Body of pancreas (tissue), 4 donors: ENCODE measurements at regions not wholly inside any gene's neighbourhood (a gene's known extent, or its start where the extent isn't known, plus 50 kb on each side); places are given as distances from the start of the nearest gene placed in this dataset.

Source experiments
- ATAC-seq: fragments of 150-250 bp; one replicate; pipeline ENCODE4 v1.9.1; 2016
- DNase-seq, 4 donors: peaks; one replicate each; pipeline ENCODE4 v3.0.0-alpha.2; 2019
- H3K27ac ChIP-seq, 4 donors: fragments of 200-600 bp; sonication (generic); 1 replicate in 3 of 4; 2 replicates in 1 of 4; pipeline versions ENCODE4 v1.5.1 to v1.6.1; 2016 to 2019; ENCODE audit warnings: mild to moderate bottlenecking in 1 of 4, mixed read lengths in 1 of 4, moderate library complexity in 1 of 4
- H3K27me3 ChIP-seq, 2 donors: fragments of 200-600 bp; sonication (generic); one replicate each; pipeline ENCODE4 v1.6.0; 2016; ENCODE audit warnings: mild to moderate bottlenecking in 1 of 2
- H3K36me3 ChIP-seq, 2 donors: fragments of 200-600 bp; sonication (generic); replicated peaks in 1 of 2; 2 replicates each; pipeline ENCODE4 v1.5.1; 2016; ENCODE audit warnings: low read depth in 2 of 2; ENCODE audit not compliant: insufficient read depth in 1 of 2
- H3K4me1 ChIP-seq: fragments of 200-600 bp; sonication (generic); one replicate; pipeline ENCODE4 v1.6.0; 2016
- H3K4me3 ChIP-seq, 2 donors: fragments of 200-600 bp; sonication (generic); 1 replicate in 1 of 2; 2 replicates in 1 of 2; pipeline ENCODE4 v1.5.1; 2016 to 2019
- H3K9me3 ChIP-seq, 3 donors: fragments of 200-600 bp; sonication (generic); 1 replicate in 2 of 3; 2 replicates in 1 of 3; pipeline ENCODE4 v1.5.1; 2016
- CTCF ChIP-seq, 7 experiments: fragments of 450-650 bp in 4 of 7; fragments of 200-600 bp in 3 of 7; sonication (generic) in 3 of 7; IDR thresholded peaks; one replicate each; pipeline ENCODE4 v1.5.1; 2016 to 2019; ENCODE audit warnings: antibody characterized with exemption in 7 of 7
- POLR2A ChIP-seq, 3 donors: fragments of 450-650 bp; IDR thresholded peaks; one replicate each; pipeline ENCODE4 v1.6.1; 2016; ENCODE audit warnings: antibody characterized with exemption in 3 of 3, mild to moderate bottlenecking in 2 of 3
- WGBS, 2 donors: methylation state at CpG; one replicate each; pipeline ENCODE4 v1.1.5; 2017; 5-methylcytosine and 5-hydroxymethylcytosine counted together
- intact Hi-C: fragments of 100-400 bp; cut with DNase I; formaldehyde crosslinking; loops from one replicate; pipeline ENCODE4 v1.15.1; 2023

- no peak for ATAC-seq
- H3K4me3 ChIP-seq: no peak overlapping the region
- H3K9me3 ChIP-seq: no peaks in the 10 kb centered on the region
- WGBS, 2 donors: 92 to 100% methylated on average over 1 of the region's 1 CpG
- TF ChIP-seq POLR2A (IDR thresholded peaks at IDR 0.05): no peak
- intact Hi-C loops: no loop called here
- no peaks in the 10 kb centered on the region for H3K36me3 ChIP-seq
- no peak for DNase-seq
- no peaks in the 10 kb centered on the region for H3K27me3 ChIP-seq
- H3K4me1 ChIP-seq: no peaks in the 10 kb centered on the region
- H3K27ac ChIP-seq: no peak overlapping the region
Measured at GRCh38 chr5:6926491-6927038, 213.3 kb downstream of the TENT4A start.

- TF ChIP-seq CTCF (IDR thresholded peaks at IDR 0.05) (no peak), POLR2A (IDR thresholded peaks at IDR 0.05) (no peak)
- H3K9me3 ChIP-seq: no peaks in the 10 kb centered on the region
- intact Hi-C loops: no loop called here
- H3K27ac ChIP-seq: no peak overlapping the region
- no peaks in the 10 kb centered on the region for H3K36me3 ChIP-seq
- H3K27me3 ChIP-seq: no peaks in the 10 kb centered on the region
- no peak overlapping the region for H3K4me3 ChIP-seq
- DNase-seq (no peak), ATAC-seq (no peak)
- H3K4me1 ChIP-seq: peaks cover 15% of the 10 kb centered on the region
- WGBS, 2 donors: 52 to 53% methylated on average over 1 of the region's 1 CpG
Measured at GRCh38 chr5:6936031-6936430, 222.8 kb downstream of the TENT4A start.

GRCh38 chr5:6937677-6938076 lies 224.4 kb downstream of the TENT4A start:
- WGBS, 2 donors: 14 to 29% methylated on average over 3 of the region's 3 CpGs
- intact Hi-C loops: no loop called here
- Histone ChIP-seq H3K36me3 (no peaks in the 10 kb centered on the region), H3K4me3 (no peak overlapping the region), H3K27me3 (no peaks in the 10 kb centered on the region), H3K4me1 (peaks cover 15% of the 10 kb centered on the region), H3K27ac (peak overlapping the region in 2 of 4 donors; percentile 35 to 38), H3K9me3 (no peaks in the 10 kb centered on the region)
- TF ChIP-seq CTCF (IDR thresholded peaks at IDR 0.05) (no peak), POLR2A (IDR thresholded peaks at IDR 0.05) (no peak)
- no peak for DNase-seq
- peak; percentile 82 for ATAC-seq

GRCh38 chr5:6941631-6942030 lies 228.4 kb downstream of the TENT4A start:
- WGBS, 2 donors: 58 to 60% methylated on average over 3 of the region's 3 CpGs
- Histone ChIP-seq H3K4me1 (peaks cover 15% of the 10 kb centered on the region), H3K27ac (no peak overlapping the region), H3K36me3 (no peaks in the 10 kb centered on the region), H3K9me3 (no peaks in the 10 kb centered on the region), H3K4me3 (no peak overlapping the region), H3K27me3 (no peaks in the 10 kb centered on the region)
- intact Hi-C loops: no loop called here
- DNase-seq (peak in 1 of 4 donors; percentile 33), ATAC-seq (no peak)
- TF ChIP-seq CTCF (IDR thresholded peaks at IDR 0.05) (no peak), POLR2A (IDR thresholded peaks at IDR 0.05) (no peak)

- intact Hi-C loops: no loop called here
- Histone ChIP-seq H3K27me3 (no peaks in the 10 kb centered on the region), H3K9me3 (no peaks in the 10 kb centered on the region), H3K4me3 (no peak overlapping the region), H3K36me3 (no peaks in the 10 kb centered on the region), H3K4me1 (no peaks in the 10 kb centered on the region), H3K27ac (no peak overlapping the region)
- ATAC-seq (peak; percentile 47), DNase-seq (no peak)
- no peak for TF ChIP-seq POLR2A (IDR thresholded peaks at IDR 0.05)
- no peak for TF ChIP-seq CTCF (IDR thresholded peaks at IDR 0.05)
- 70% methylated on average over 11 of the region's 11 CpGs for WGBS, 2 donors
Measured at GRCh38 chr5:6943197-6944112, 230.2 kb downstream of the TENT4A start.
